ENCODE measurements at regions not wholly inside any gene's neighbourhood (a gene's known extent, or its start where the extent isn't known, plus 50 kb on each side); places are given as distances from the start of the nearest gene placed in this dataset.

- H3K4me3 ChIP-seq (ENCODE audit: low read length), result no peak overlapping the region
- H3K36me3 ChIP-seq (ENCODE audit: insufficient read depth, low read length), result no peaks in the 10 kb centered on the region
- H3K9me3 ChIP-seq (ENCODE audit: insufficient read depth, low read depth, low read length), result no peaks in the 10 kb centered on the region
- no peak overlapping the region for H3K27ac ChIP-seq (ENCODE audit: low read depth, low read length)
- H3K4me1 ChIP-seq (ENCODE audit: insufficient read depth, low read length), result no peaks in the 10 kb centered on the region
- H3K9ac ChIP-seq (ENCODE audit: low read depth, low read length), result no peak overlapping the region
- WGBS, result 93% methylated on average over 8 of the region's 8 CpGs
- H3K27me3 ChIP-seq (ENCODE audit: insufficient read depth, low read length), result no peaks in the 10 kb centered on the region
Observed at GRCh38 chr18:62629031-62629430, 86.3 kb upstream of the PHLPP1 start.

- no peak overlapping the region for H3K4me3 ChIP-seq (ENCODE audit: low read length)
- no peaks in the 10 kb centered on the region for H3K9me3 ChIP-seq (ENCODE audit: insufficient read depth, low read depth, low read length)
- no peak overlapping the region for H3K9ac ChIP-seq (ENCODE audit: low read depth, low read length)
- no peaks in the 10 kb centered on the region for H3K36me3 ChIP-seq (ENCODE audit: insufficient read depth, low read length)
- H3K27ac ChIP-seq (ENCODE audit: low read depth, low read length), result no peak overlapping the region
- WGBS, result 86% methylated on average over 3 of the region's 3 CpGs
- H3K27me3 ChIP-seq (ENCODE audit: insufficient read depth, low read length), result no peaks in the 10 kb centered on the region
- H3K4me1 ChIP-seq (ENCODE audit: insufficient read depth, low read length), result no peaks in the 10 kb centered on the region
Observed at GRCh38 chr18:62631173-62631572, 84.2 kb upstream of the PHLPP1 start.

DNA sequence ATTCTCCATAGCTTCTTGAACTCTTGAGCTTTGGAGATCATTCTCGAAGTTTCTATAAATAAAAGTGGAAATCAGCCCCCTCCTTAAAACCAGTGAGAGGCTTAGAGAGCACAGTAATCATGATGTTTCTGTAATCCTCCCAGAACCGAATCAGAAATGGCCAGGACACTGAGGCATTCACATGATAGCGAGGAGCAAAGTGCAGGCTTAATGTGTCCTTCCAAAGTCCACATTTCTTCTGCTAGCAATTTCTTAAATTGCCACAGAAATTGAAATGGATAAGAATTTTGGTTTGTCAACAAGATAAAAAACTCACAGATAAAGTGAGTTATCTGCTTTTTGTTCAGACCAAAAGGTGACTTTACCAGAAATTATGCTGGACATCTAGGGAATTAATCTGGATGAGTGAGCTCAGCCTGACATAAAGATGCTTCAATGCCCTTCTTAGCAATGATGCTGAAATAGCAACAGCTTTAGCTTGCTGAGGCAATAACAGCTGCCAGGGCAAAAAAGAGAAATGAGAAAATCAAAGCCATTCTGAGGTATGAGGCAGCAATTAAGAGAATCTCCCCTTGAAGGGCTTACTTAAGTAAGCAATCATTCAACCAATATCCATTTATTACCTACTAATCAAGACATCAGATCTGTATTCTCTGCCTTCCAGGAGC is 82.4 kb upstream of the PHLPP1 start:
- no peaks in the 10 kb centered on the region for H3K27me3 ChIP-seq (ENCODE audit: insufficient read depth, low read length)
- no peak overlapping the region for H3K4me3 ChIP-seq (ENCODE audit: low read length)
- H3K9me3 ChIP-seq (ENCODE audit: insufficient read depth, low read depth, low read length), result no peaks in the 10 kb centered on the region
- H3K27ac ChIP-seq (ENCODE audit: low read depth, low read length), result no peak overlapping the region
- H3K9ac ChIP-seq (ENCODE audit: low read depth, low read length), result no peak overlapping the region
- WGBS, result 86% methylated on average over 3 of the region's 3 CpGs
- H3K4me1 ChIP-seq (ENCODE audit: insufficient read depth, low read length), result no peaks in the 10 kb centered on the region
- no peaks in the 10 kb centered on the region for H3K36me3 ChIP-seq (ENCODE audit: insufficient read depth, low read length)

- H3K27me3 ChIP-seq (ENCODE audit: insufficient read depth, low read length), result no peaks in the 10 kb centered on the region
- H3K4me1 ChIP-seq (ENCODE audit: insufficient read depth, low read length), result no peaks in the 10 kb centered on the region
- H3K27ac ChIP-seq (ENCODE audit: low read depth, low read length), result no peak overlapping the region
- no peak overlapping the region for H3K9ac ChIP-seq (ENCODE audit: low read depth, low read length)
- H3K4me3 ChIP-seq (ENCODE audit: low read length), result no peak overlapping the region
- H3K36me3 ChIP-seq (ENCODE audit: insufficient read depth, low read length), result no peaks in the 10 kb centered on the region
- H3K9me3 ChIP-seq (ENCODE audit: insufficient read depth, low read depth, low read length), result no peaks in the 10 kb centered on the region
- WGBS, result 87% methylated on average over 2 of the region's 2 CpGs
Observed at GRCh38 chr18:62634458-62634857, 80.9 kb upstream of the PHLPP1 start.

DNA sequence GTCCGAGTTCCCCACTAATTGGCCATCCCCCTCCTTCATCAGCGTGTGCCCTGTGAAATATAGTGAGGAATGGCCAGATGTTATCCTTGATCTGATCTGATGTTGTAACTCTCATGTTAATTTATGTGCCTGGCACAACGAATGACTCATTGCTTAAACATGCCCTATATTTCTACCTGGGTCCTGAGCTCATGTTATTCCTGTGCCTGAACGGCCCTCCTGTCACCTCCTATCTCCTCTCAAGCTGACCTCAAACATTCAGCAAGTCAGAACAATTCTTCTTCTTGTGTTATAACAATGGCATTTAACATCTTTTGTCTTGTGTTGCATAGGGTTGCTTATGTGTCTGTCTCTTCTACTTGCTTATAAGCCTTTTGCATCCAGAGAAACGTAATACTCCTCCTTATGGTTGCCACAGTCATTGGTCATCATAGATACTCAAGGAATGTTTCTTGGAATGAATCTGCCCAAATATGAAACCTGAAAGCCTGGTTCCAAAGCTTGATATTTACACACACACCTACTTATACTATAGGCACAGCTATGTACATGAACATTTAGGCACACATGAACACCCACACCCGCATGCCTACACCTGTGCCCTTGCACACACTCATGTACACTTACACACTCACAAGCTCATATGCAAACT is 80.2 kb upstream of the PHLPP1 start:
- Histone ChIP-seq H3K36me3 (ENCODE audit: insufficient read depth, low read length) (no peaks in the 10 kb centered on the region), H3K4me1 (ENCODE audit: insufficient read depth, low read length) (no peaks in the 10 kb centered on the region), H3K9ac (ENCODE audit: low read depth, low read length) (no peak overlapping the region), H3K4me3 (ENCODE audit: low read length) (no peak overlapping the region), H3K9me3 (ENCODE audit: insufficient read depth, low read depth, low read length) (no peaks in the 10 kb centered on the region), H3K27ac (ENCODE audit: low read depth, low read length) (no peak overlapping the region), H3K27me3 (ENCODE audit: insufficient read depth, low read length) (no peaks in the 10 kb centered on the region)
- WGBS, result 81% methylated on average over 4 of the region's 6 CpGs

DNA sequence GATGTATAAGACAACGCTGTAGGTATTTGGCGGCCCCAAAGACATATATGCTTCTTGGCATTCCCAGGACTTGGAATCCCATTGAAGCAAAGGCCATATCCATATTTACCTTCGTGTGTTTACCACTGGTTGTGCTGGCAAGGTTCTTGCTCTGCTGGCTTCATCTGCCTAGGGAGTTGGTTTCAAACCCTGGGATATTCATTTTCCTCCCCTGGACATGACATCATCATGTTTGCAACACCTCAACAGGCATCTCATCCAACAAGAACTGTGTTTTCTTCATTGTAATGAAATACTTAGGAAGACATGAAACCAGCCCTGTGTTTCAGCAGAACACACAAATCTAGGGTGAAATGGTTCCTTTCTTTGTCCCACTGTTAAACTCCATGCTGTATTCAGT is 77.9 kb upstream of the PHLPP1 start:
- no peak overlapping the region for H3K9ac ChIP-seq (ENCODE audit: low read depth, low read length)
- peaks cover 4% of the 10 kb centered on the region; the same call in 1 of the 2 replicates for H3K9me3 ChIP-seq (ENCODE audit: insufficient read depth, low read depth, low read length)
- no peak overlapping the region for H3K4me3 ChIP-seq (ENCODE audit: low read length)
- no peaks in the 10 kb centered on the region for H3K27me3 ChIP-seq (ENCODE audit: insufficient read depth, low read length)
- H3K27ac ChIP-seq (ENCODE audit: low read depth, low read length), result no peak overlapping the region
- 93% methylated on average over 3 of the region's 3 CpGs for WGBS
- H3K36me3 ChIP-seq (ENCODE audit: insufficient read depth, low read length), result no peaks in the 10 kb centered on the region
- no peaks in the 10 kb centered on the region for H3K4me1 ChIP-seq (ENCODE audit: insufficient read depth, low read length)

- Histone ChIP-seq H3K27ac (ENCODE audit: low read depth, low read length) (no peak overlapping the region), H3K4me3 (ENCODE audit: low read length) (no peak overlapping the region), H3K9me3 (ENCODE audit: insufficient read depth, low read depth, low read length) (peaks cover 4% of the 10 kb centered on the region; the same call in 1 of the 2 replicates), H3K27me3 (ENCODE audit: insufficient read depth, low read length) (no peaks in the 10 kb centered on the region), H3K36me3 (ENCODE audit: insufficient read depth, low read length) (no peaks in the 10 kb centered on the region), H3K9ac (ENCODE audit: low read depth, low read length) (no peak overlapping the region), H3K4me1 (ENCODE audit: insufficient read depth, low read length) (no peaks in the 10 kb centered on the region)
- 81% methylated on average over 6 of the region's 7 CpGs for WGBS
Observed at GRCh38 chr18:62637807-62638687, 77.3 kb upstream of the PHLPP1 start.

DNA sequence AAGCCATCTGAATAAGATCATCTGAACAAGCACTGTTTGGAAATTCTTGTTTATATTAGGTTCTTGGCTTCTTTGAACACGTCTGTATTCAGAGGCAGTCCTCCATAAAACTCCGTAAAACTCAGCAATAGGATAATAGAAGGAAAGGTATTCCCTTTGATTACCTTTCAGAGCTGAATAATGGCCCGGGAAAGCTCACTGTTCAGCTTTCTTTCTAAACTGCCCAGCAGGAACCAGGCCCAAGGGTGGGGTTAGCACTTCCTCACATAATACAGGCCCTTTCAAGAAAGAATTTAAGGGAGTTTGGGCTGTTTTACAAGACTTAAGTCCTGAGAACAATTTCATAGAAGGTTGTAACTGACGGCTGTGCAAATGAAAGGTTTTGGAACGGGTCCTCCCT is 72.2 kb upstream of the PHLPP1 start:
- WGBS, result 58% methylated on average over 5 of the region's 5 CpGs
- H3K27me3 ChIP-seq (ENCODE audit: insufficient read depth, low read length), result no peaks in the 10 kb centered on the region
- H3K9me3 ChIP-seq (ENCODE audit: insufficient read depth, low read depth, low read length), result peaks cover 4% of the 10 kb centered on the region; the same call in 1 of the 2 replicates
- no peak overlapping the region for H3K4me3 ChIP-seq (ENCODE audit: low read length)
- H3K9ac ChIP-seq (ENCODE audit: low read depth, low read length), result no peak overlapping the region
- 0 out of 2 replicates have a peak, but pooled peaks cover 3% of the 10 kb centered on the region for H3K4me1 ChIP-seq (ENCODE audit: insufficient read depth, low read length)
- H3K36me3 ChIP-seq (ENCODE audit: insufficient read depth, low read length), result no peaks in the 10 kb centered on the region
- peak overlapping the region; percentile 39 for H3K27ac ChIP-seq (ENCODE audit: low read depth, low read length)

DNA sequence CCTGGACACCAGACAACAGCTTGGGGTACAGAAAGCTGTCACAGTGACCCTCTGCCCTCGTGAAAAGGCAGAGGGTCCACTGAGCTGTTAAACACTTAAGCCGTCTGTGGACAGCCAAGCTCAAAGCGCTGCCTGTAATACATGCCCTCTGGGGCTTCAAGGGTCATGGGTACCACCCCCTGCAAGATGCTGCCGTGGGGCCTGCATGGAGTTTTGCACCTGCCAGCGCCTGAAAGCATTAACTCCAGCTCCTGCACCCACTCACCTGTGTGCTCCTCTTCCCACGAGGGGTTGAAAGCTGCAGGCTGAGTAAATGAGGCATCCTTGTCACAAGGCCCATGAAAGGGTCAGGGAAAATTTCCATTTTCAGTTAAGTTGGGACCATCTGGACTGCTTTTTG is 70.6 kb upstream of the PHLPP1 start:
- 93% methylated on average over 6 of the region's 6 CpGs for WGBS
- Histone ChIP-seq H3K4me3 (ENCODE audit: low read length) (no peak overlapping the region), H3K9me3 (ENCODE audit: insufficient read depth, low read depth, low read length) (peaks cover 4% of the 10 kb centered on the region; the same call in 1 of the 2 replicates), H3K9ac (ENCODE audit: low read depth, low read length) (no peak overlapping the region), H3K4me1 (ENCODE audit: insufficient read depth, low read length) (0 out of 2 replicates have a peak, but pooled peaks cover 3% of the 10 kb centered on the region), H3K36me3 (ENCODE audit: insufficient read depth, low read length) (no peaks in the 10 kb centered on the region), H3K27ac (ENCODE audit: low read depth, low read length) (no peak overlapping the region), H3K27me3 (ENCODE audit: insufficient read depth, low read length) (no peaks in the 10 kb centered on the region)

DNA sequence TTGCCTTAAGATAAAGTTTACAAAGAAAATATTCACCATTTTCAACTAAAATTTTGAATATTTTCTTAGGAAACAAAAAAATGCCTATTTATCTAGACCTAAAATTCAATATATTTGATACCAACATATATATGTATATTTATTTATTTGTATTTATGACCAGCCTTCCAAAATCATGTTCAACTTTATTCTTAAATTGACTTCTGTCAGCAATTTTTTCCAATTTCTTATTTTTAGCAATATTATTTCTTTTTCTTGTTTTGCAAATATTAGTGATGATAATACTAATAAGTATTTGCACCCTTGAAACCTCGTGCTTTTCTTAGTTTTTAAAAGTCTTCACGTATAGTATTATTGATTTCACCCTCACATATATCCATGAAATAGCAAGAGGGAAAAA is 68.2 kb upstream of the PHLPP1 start:
- no peak overlapping the region for H3K27ac ChIP-seq (ENCODE audit: low read depth, low read length)
- no peak overlapping the region for H3K4me3 ChIP-seq (ENCODE audit: low read length)
- no peak overlapping the region for H3K9ac ChIP-seq (ENCODE audit: low read depth, low read length)
- no peaks in the 10 kb centered on the region for H3K9me3 ChIP-seq (ENCODE audit: insufficient read depth, low read depth, low read length)
- H3K27me3 ChIP-seq (ENCODE audit: insufficient read depth, low read length), result no peaks in the 10 kb centered on the region
- H3K36me3 ChIP-seq (ENCODE audit: insufficient read depth, low read length), result no peaks in the 10 kb centered on the region
- no CpG with 5 or more reads among the region's 2 CpGs for WGBS
- 0 out of 2 replicates have a peak, but pooled peaks cover 3% of the 10 kb centered on the region for H3K4me1 ChIP-seq (ENCODE audit: insufficient read depth, low read length)

Data from HUES64 (cell line).